SK-N-SH treated with all-trans-retinoic acid at 6 μM for 48 hours (cell line): ENCODE measurements at regions not wholly inside any gene's neighbourhood (a gene's known extent, or its start where the extent isn't known, plus 50 kb on each side); places are given as distances from the start of the nearest gene placed in this dataset.

Experiments
- ATAC-seq: fragments of 200-7000 bp; cut with Tn5 transposase; 3 replicates; pipeline ENCODE4 v1.9.1; 2020; ENCODE audit warnings: mild to moderate bottlenecking, moderate library complexity
- ARNTL ChIP-seq: fragments of 450-650 bp; formaldehyde crosslinking; IDR thresholded peaks from 2 replicates; pipeline ENCODE4 v1.5.0; 2020; ENCODE audit warnings: low read depth, mild to moderate bottlenecking, moderate library complexity, borderline replicate concordance
- BACH2 ChIP-seq: fragments of 250-450 bp; sonication (Bioruptor Pico); IDR thresholded peaks from 2 replicates; pipeline ENCODE4 v1.9.0; 2021; ENCODE audit warnings: mild to moderate bottlenecking, borderline replicate concordance
- CSDC2 ChIP-seq: fragments of 250-450 bp; sonication (Bioruptor Pico); IDR thresholded peaks from 2 replicates; pipeline ENCODE4 v1.5.0; 2020; ENCODE audit warnings: mild to moderate bottlenecking, moderate library complexity
- ESRRG ChIP-seq: fragments of 250-450 bp; sonication (Bioruptor Pico); IDR thresholded peaks from 2 replicates; pipeline ENCODE4 v1.6.1; 2021; ENCODE audit warnings: mild to moderate bottlenecking
- GLIS3 ChIP-seq: fragments of 250-450 bp; sonication (Bioruptor Pico); IDR thresholded peaks from 2 replicates; pipeline ENCODE4 v1.5.0; 2020; ENCODE audit warnings: mild to moderate bottlenecking, moderate library complexity
- ISL1 ChIP-seq: fragments of 250-450 bp; sonication (Bioruptor Pico); IDR thresholded peaks from 2 replicates; pipeline ENCODE4 v2.1.2; 2022; ENCODE audit warnings: mild to moderate bottlenecking, moderate library complexity
- OSR1 ChIP-seq: fragments of 250-450 bp; sonication (Bioruptor Pico); IDR thresholded peaks from 2 replicates; pipeline ENCODE4 v1.8.0; 2022; ENCODE audit warnings: moderate library complexity, mild to moderate bottlenecking, inconsistent platforms
- POU6F1 ChIP-seq: fragments of 250-450 bp; sonication (Bioruptor Pico); IDR thresholded peaks from 2 replicates; pipeline ENCODE4 v1.8.0; 2021; ENCODE audit warnings: low read depth, mild to moderate bottlenecking, moderate library complexity, borderline replicate concordance
- PPARA ChIP-seq: fragments of 250-450 bp; sonication (Bioruptor Pico); IDR thresholded peaks from 2 replicates; pipeline ENCODE4 v1.5.0; 2020; ENCODE audit warnings: mild to moderate bottlenecking, borderline replicate concordance
- RARB ChIP-seq: fragments of 250-450 bp; sonication (Bioruptor Pico); IDR thresholded peaks from 2 replicates; pipeline ENCODE4 v1.8.0; 2021; ENCODE audit warnings: mild to moderate bottlenecking, moderate library complexity
- SNAI2 ChIP-seq: fragments of 250-450 bp; sonication (Bioruptor Pico); IDR thresholded peaks from 2 replicates; pipeline ENCODE4 v1.5.0; 2020; ENCODE audit warnings: mild to moderate bottlenecking, moderate library complexity
- TOX ChIP-seq: fragments of 250-450 bp; sonication (Bioruptor Pico); IDR thresholded peaks from 2 replicates; pipeline ENCODE4 v1.8.0; 2021; ENCODE audit warnings: mild to moderate bottlenecking, moderate library complexity, borderline replicate concordance
- ZC3H10 ChIP-seq: fragments of 250-450 bp; sonication (Bioruptor Pico); IDR thresholded peaks from 2 replicates; pipeline ENCODE4 v1.5.1; 2021; ENCODE audit warnings: mild to moderate bottlenecking, moderate library complexity
- ZFP3 ChIP-seq: fragments of 250-450 bp; sonication (Bioruptor Pico); IDR thresholded peaks from 2 replicates; pipeline ENCODE4 v1.5.0; 2020; ENCODE audit warnings: mild to moderate bottlenecking, moderate library complexity
- ZFP30 ChIP-seq: fragments of 450-650 bp; formaldehyde crosslinking; IDR thresholded peaks from 2 replicates; pipeline ENCODE4 v1.5.0; 2022; ENCODE audit warnings: mild to moderate bottlenecking, moderate library complexity
- ZNF565 ChIP-seq: fragments of 450-650 bp; formaldehyde crosslinking; conservative IDR thresholded peaks from 2 replicates; pipeline ENCODE4 v1.5.0; 2020; ENCODE audit warnings: low read depth, mild to moderate bottlenecking, moderate library complexity
- ZNF70 ChIP-seq: fragments of 450-650 bp; formaldehyde crosslinking; IDR thresholded peaks from 2 replicates; pipeline ENCODE4 v1.5.0; 2020; ENCODE audit warnings: mild to moderate bottlenecking, moderate library complexity
- ZNF8 ChIP-seq: fragments of 450-650 bp; formaldehyde crosslinking; IDR thresholded peaks from 2 replicates; pipeline ENCODE4 v1.5.0; 2020; ENCODE audit warnings: mild to moderate bottlenecking, moderate library complexity
- TF ChIP-seq, protein P1 (sequence below): fragments of 250-450 bp; sonication (Bioruptor Pico); IDR thresholded peaks from 2 replicates; pipeline ENCODE4 v1.5.0; 2020; ENCODE audit warnings: mild to moderate bottlenecking, moderate library complexity
- TF ChIP-seq, protein P2 (sequence below): fragments of 250-450 bp; sonication (Bioruptor Pico); IDR thresholded peaks from 2 replicates; pipeline ENCODE4 v1.8.0; 2020; ENCODE audit warnings: mild to moderate bottlenecking, moderate library complexity, borderline replicate concordance

DNA sequence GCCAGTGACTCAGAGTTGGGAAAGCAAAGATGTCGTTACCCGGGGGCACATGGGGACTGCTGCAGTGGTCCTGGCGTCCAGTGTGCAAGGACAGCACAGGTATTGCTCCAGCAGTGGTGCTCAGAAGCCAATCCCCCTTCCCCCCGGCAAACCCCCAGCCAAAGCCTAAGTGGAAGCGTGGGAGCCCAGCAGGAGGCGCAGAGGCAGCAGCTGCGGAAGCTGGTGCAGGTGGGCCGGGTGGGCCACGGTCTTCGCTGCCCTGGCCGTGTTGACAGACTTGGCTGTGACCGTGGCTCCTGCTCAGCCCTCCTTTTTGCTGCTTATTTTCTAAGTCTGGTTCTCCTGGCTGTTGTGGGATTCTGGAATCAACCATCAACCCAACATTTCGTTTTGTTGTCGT, 369.8 kb upstream of the ST6GAL2 start:
- TF ChIP-seq SNAI2 (no peak), ZNF70 (no peak), ZC3H10 (no peak), POU6F1 (no peak), ZFP30 (CRISPR knock-in tag) (no peak), PPARA (CRISPR knock-in tag) (no peak), BACH2 (CRISPR knock-in tag) (no peak), OSR1 (CRISPR knock-in tag) (no peak), ZFP3 (no peak), ZNF8 (CRISPR knock-in tag) (no peak), ISL1 (CRISPR knock-in tag) (no peak), ESRRG (CRISPR knock-in tag) (no peak), CSDC2 (CRISPR knock-in tag) (no peak), GLIS3 (CRISPR knock-in tag) (no peak)
- TF ChIP-seq, protein P1, sequence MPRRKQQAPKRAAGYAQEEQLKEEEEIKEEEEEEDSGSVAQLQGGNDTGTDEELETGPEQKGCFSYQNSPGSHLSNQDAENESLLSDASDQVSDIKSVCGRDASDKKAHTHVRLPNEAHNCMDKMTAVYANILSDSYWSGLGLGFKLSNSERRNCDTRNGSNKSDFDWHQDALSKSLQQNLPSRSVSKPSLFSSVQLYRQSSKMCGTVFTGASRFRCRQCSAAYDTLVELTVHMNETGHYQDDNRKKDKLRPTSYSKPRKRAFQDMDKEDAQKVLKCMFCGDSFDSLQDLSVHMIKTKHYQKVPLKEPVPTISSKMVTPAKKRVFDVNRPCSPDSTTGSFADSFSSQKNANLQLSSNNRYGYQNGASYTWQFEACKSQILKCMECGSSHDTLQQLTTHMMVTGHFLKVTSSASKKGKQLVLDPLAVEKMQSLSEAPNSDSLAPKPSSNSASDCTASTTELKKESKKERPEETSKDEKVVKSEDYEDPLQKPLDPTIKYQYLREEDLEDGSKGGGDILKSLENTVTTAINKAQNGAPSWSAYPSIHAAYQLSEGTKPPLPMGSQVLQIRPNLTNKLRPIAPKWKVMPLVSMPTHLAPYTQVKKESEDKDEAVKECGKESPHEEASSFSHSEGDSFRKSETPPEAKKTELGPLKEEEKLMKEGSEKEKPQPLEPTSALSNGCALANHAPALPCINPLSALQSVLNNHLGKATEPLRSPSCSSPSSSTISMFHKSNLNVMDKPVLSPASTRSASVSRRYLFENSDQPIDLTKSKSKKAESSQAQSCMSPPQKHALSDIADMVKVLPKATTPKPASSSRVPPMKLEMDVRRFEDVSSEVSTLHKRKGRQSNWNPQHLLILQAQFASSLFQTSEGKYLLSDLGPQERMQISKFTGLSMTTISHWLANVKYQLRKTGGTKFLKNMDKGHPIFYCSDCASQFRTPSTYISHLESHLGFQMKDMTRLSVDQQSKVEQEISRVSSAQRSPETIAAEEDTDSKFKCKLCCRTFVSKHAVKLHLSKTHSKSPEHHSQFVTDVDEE (CRISPR knock-in tag) = no peak
- TF ChIP-seq, all 23 proteins: peak for 0
- no peak for ATAC-seq

- ATAC-seq = no peak
- no peak for TF ChIP-seq ARNTL
- TF ChIP-seq TOX (CRISPR knock-in tag) = no peak
- TF ChIP-seq BACH2 (CRISPR knock-in tag) = no peak
- no peak for TF ChIP-seq SNAI2
- no peak for TF ChIP-seq POU6F1
These were observed 372.8 kb upstream of the ST6GAL2 start for GRCh38 chr2:107258531-107259407.

DNA sequence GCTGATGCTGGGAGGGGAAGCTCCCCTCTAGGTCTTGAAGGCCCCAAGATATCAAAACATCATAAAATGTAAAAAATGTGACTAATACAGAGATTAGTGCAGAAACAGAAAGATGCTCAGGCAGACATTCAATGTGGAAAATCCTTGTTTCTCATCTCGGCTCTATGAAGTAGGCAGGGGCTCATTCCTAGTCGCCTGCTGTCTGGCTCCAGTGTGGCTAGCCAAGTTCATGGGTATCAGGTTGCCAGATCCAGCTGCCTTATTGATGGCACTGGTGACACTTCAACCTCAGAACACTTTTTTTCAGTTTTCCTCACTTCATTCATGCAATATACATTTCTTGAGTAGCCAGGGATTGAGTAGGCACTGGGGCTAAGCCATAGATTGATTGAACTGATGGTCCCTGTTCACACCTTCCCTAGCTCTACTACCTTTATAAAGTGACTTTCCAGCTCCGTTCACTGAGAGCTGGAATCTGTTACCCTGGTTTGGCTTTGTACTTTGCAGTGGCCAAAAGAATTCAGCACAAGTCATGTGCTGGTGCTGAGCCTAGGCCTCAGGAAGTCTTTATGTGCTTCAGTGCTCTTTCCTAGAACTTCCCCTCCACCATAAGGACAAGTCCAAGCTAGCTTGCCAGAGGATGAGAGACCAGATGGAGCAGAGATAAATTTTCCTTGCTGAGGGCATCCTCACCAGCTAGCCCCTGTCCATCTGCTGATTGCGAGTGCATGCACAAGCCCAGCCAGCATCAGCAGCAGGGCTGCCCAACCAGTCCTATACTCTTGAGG, 373.6 kb upstream of the ST6GAL2 start:
- TF ChIP-seq SNAI2 = no peak
- no peak for TF ChIP-seq ESRRG (CRISPR knock-in tag)
- no peak for TF ChIP-seq ISL1 (CRISPR knock-in tag)
- no peak for TF ChIP-seq ZNF565 (CRISPR knock-in tag)
- no peak for ATAC-seq

- TF ChIP-seq ZFP3 (no peak), RARB (CRISPR knock-in tag) (no peak), OSR1 (CRISPR knock-in tag) (no peak), ZNF70 (no peak), PPARA (CRISPR knock-in tag) (no peak), CSDC2 (CRISPR knock-in tag) (no peak), ARNTL (no peak), SNAI2 (no peak), ESRRG (CRISPR knock-in tag) (no peak)
- TF ChIP-seq, protein P2, sequence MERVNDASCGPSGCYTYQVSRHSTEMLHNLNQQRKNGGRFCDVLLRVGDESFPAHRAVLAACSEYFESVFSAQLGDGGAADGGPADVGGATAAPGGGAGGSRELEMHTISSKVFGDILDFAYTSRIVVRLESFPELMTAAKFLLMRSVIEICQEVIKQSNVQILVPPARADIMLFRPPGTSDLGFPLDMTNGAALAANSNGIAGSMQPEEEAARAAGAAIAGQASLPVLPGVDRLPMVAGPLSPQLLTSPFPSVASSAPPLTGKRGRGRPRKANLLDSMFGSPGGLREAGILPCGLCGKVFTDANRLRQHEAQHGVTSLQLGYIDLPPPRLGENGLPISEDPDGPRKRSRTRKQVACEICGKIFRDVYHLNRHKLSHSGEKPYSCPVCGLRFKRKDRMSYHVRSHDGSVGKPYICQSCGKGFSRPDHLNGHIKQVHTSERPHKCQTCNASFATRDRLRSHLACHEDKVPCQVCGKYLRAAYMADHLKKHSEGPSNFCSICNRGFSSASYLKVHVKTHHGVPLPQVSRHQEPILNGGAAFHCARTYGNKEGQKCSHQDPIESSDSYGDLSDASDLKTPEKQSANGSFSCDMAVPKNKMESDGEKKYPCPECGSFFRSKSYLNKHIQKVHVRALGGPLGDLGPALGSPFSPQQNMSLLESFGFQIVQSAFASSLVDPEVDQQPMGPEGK (CRISPR knock-in tag) = no peak
- TF ChIP-seq, protein P1 (CRISPR knock-in tag) = no peak
These were observed 377.7 kb upstream of the ST6GAL2 start for GRCh38 chr2:107263628-107264027.

More at GRCh38 chr2:107263628-107264027, 377.7 kb upstream of the ST6GAL2 start:
- ATAC-seq = no peak; the same call in 2 of the 3 replicates
